ENCODE measurements at regions not wholly inside any gene's neighbourhood (a gene's known extent, or its start where the extent isn't known, plus 50 kb on each side); places are given as distances from the start of the nearest gene placed in this dataset.

GRCh38 chr5:148730942-148731898 lies 76.9 kb upstream of the HTR4 start:
- H3K4me3 ChIP-seq: no peak overlapping the region
- ATAC-seq (peak; percentile 89 to 90), DNase-seq (peak; percentile 52)
- TF ChIP-seq CTCF (IDR thresholded peaks at IDR 0.05): peak; percentile 91
- peaks cover 10% of the 10 kb centered on the region for H3K4me1 ChIP-seq
- no peaks in the 10 kb centered on the region for H3K36me3 ChIP-seq
- H3K27ac ChIP-seq: no peak overlapping the region
- intact Hi-C loops (cut with DNase I): loop anchor here (5.0 to 10.0 kb wide), 3 partner anchors 274 to 381 kb away; no protein-coding TSS in a partner anchor
- H3K27me3 ChIP-seq (ENCODE audit: low read depth): no peaks in the 10 kb centered on the region
- no peaks in the 10 kb centered on the region for H3K9me3 ChIP-seq

GRCh38 chr5:148732692-148733091 lies 78.4 kb upstream of the HTR4 start:
- Histone ChIP-seq H3K4me3 (no peak overlapping the region), H3K36me3 (no peaks in the 10 kb centered on the region), H3K27ac (no peak overlapping the region), H3K4me1 (peaks cover 10% of the 10 kb centered on the region), H3K27me3 (ENCODE audit: low read depth) (no peaks in the 10 kb centered on the region), H3K9me3 (no peaks in the 10 kb centered on the region)
- DNase-seq: no peak
- no peak for TF ChIP-seq CTCF (IDR thresholded peaks at IDR 0.05)
- ATAC-seq: no peak
- intact Hi-C loops (cut with DNase I): loop anchor here (5.0 to 10.0 kb wide), 3 partner anchors 272 to 380 kb away; no protein-coding TSS in a partner anchor

DNA sequence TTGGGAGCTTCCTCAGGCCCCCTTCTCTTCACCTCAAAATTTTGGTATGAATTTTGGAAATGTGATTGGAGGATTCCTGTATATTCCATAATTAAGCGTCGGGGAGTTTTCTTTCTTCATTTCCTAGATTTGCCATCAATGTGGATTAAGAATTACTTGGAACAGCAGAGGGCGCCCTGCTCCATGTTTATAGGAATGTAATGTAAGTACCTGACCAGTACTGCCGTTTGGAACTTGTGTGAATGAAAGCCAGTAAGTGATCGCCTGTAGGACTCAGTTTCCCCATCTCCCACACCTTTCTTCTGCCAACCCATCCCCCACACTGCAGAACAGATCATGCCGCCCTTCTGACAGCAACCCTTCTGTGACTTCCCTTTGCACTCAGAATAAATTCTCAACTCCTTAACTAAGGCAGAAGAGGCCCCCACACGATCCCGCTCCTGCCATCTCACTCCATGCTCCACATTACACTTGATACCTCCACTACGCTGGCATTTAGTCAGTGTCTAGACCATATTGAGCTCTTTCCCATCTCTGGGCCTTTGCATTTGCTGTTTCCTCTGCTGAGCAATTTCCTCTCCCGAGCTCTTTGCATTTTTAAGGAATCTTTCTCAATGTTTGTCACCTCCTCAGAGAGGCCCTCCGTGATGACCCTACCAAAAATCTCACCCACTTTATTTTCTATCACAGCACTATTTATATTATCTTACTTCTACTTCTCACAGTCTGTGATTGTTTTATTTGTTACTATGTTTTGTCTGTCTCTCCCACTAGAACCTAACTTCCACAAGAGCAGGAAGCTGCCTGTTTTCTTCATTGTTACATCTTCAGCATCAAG lies 79.5 kb upstream of the HTR4 start:
- no peak overlapping the region for H3K4me3 ChIP-seq
- H3K27ac ChIP-seq: no peak overlapping the region
- TF ChIP-seq CTCF (IDR thresholded peaks at IDR 0.05): peak; percentile 71
- DNase-seq (peak; percentile 67), ATAC-seq (peak; percentile 68 to 79)
- peaks cover 10% of the 10 kb centered on the region for H3K4me1 ChIP-seq
- H3K9me3 ChIP-seq: no peaks in the 10 kb centered on the region
- intact Hi-C loops (cut with DNase I): loop anchor here (5.0 to 10.0 kb wide), 3 partner anchors 271 to 378 kb away; no protein-coding TSS in a partner anchor
- H3K27me3 ChIP-seq (ENCODE audit: low read depth): no peaks in the 10 kb centered on the region
- H3K36me3 ChIP-seq: no peaks in the 10 kb centered on the region

DNA sequence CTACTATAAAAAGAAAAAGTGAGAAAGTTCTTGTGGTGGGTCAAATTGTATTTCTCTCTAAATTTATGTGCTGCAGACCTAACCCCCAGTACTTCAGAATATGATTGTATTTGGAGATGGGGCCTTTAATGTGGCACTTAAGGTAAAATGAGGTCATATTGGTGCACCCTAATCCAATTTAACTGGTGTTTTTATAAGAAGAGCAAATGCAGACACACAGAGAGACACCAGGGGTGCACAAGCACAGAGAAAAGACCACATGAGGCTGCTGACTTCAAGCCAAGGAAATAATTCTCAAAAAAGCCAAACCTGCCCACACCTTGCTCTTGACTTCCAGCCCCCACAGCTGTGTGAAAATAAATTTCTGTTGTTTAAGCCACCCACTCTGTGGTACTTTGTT lies 80.2 kb upstream of the HTR4 start:
- Histone ChIP-seq H3K27ac (no peak overlapping the region), H3K36me3 (no peaks in the 10 kb centered on the region), H3K9me3 (no peaks in the 10 kb centered on the region), H3K4me1 (peaks cover 17% of the 10 kb centered on the region), H3K4me3 (no peak overlapping the region), H3K27me3 (ENCODE audit: low read depth) (no peaks in the 10 kb centered on the region)
- intact Hi-C loops (cut with DNase I): loop anchor here (5.0 to 10.0 kb wide), 3 partner anchors 270 to 378 kb away; no protein-coding TSS in a partner anchor
- ATAC-seq (no peak), DNase-seq (no peak)
- no peak for TF ChIP-seq CTCF (IDR thresholded peaks at IDR 0.05)

DNA sequence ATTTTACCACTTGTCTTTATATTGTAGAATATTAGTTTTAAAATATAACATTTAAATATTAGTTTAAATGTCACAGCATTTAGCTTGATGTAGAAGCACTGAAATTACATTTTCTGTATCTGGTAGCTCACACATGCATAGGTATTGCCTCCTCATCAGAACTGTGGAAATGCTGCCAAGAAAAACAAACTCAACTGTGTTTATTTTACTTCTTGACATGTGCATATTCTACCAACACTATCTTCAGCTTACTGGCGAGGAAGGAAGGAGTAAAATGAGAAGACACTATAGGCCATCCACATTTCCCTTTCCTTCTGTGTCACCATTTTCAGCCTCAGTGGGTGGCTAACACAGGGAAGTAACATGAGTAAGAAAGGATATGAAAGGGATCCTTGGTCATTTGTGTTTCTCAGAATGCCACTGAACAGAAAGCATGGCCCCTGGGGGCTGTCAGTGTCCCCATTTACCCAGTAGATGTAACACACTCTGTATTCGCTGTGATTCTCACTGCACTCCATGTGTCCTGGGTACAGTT lies 81.0 kb upstream of the HTR4 start:
- DNase-seq (no peak), ATAC-seq (peak in 1 of 2 donors; percentile 20)
- Histone ChIP-seq H3K4me3 (no peak overlapping the region), H3K27ac (no peak overlapping the region), H3K4me1 (peaks cover 25% of the 10 kb centered on the region), H3K36me3 (no peaks in the 10 kb centered on the region), H3K27me3 (ENCODE audit: low read depth) (no peaks in the 10 kb centered on the region), H3K9me3 (no peaks in the 10 kb centered on the region)
- TF ChIP-seq CTCF (IDR thresholded peaks at IDR 0.05): no peak
- intact Hi-C loops (cut with DNase I): loop anchor here (10.0 kb wide), 1 partner anchor 269 kb away; no protein-coding TSS in a partner anchor
